GM21576 (cell line): ENCODE measurements at regions not wholly inside any gene's neighbourhood (a gene's known extent, or its start where the extent isn't known, plus 50 kb on each side); places are given as distances from the start of the nearest gene placed in this dataset.
"Not testable (repeated sequence)": the region's sequence is repeated elsewhere in the genome, so short reads cannot be mapped to it uniquely, and the experiment has no call there.

Experiments used
- ATAC-seq: cut with Tn5 transposase; IDR thresholded peaks from one replicate; pipeline ENCODE4 v1.9.1; 2021; ENCODE audit warnings: mild to moderate bottlenecking, moderate library complexity; ENCODE audit not compliant: unreplicated experiment

- ATAC-seq = no peak
Observed at GRCh38 chr16:51984395-51984794, 562.5 kb downstream of the TOX3 start.

- no peak for ATAC-seq
Observed at GRCh38 chr16:51982715-51983680, 563.9 kb downstream of the TOX3 start.

- no peak for ATAC-seq
Observed at GRCh38 chr16:51981725-51982124, 565.2 kb downstream of the TOX3 start.

GRCh38 chr16:51977506-51977905 lies 569.4 kb downstream of the TOX3 start:
- ATAC-seq = not testable (repeated sequence)

GRCh38 chr16:51971184-51971583 lies 575.8 kb downstream of the TOX3 start:
- no peak for ATAC-seq

- no peak for ATAC-seq
Observed at GRCh38 chr16:51968749-51969148, 578.2 kb downstream of the TOX3 start.

GRCh38 chr16:51967646-51968045 lies 579.3 kb downstream of the TOX3 start:
- no peak for ATAC-seq

- ATAC-seq = no peak
Observed at GRCh38 chr16:51960931-51961330, 586.0 kb downstream of the TOX3 start.

GRCh38 chr16:51953286-51953985 lies 593.5 kb downstream of the TOX3 start:
- ATAC-seq = no peak

- ATAC-seq = no peak
Observed at GRCh38 chr16:51952500-51952899, 594.4 kb downstream of the TOX3 start.

GRCh38 chr16:51951668-51952298 lies 595.2 kb downstream of the TOX3 start:
- no peak for ATAC-seq

- no peak for ATAC-seq
Observed at GRCh38 chr16:51950118-51950780, 596.7 kb downstream of the TOX3 start.

- ATAC-seq = no peak
Observed at GRCh38 chr16:51949282-51949681, 597.7 kb downstream of the TOX3 start.

GRCh38 chr16:51941412-51941811 lies 605.5 kb downstream of the TOX3 start:
- ATAC-seq = no peak

GRCh38 chr16:51940183-51940582 lies 606.8 kb downstream of the TOX3 start:
- no peak for ATAC-seq

- ATAC-seq = no peak
Observed at GRCh38 chr16:51939378-51939871, 607.5 kb downstream of the TOX3 start.

GRCh38 chr16:51938861-51939260 lies 608.1 kb downstream of the TOX3 start:
- ATAC-seq = no peak

- no peak for ATAC-seq
Observed at GRCh38 chr16:51937771-51938170, 609.2 kb downstream of the TOX3 start.

- no peak for ATAC-seq
Observed at GRCh38 chr16:51936846-51937245, 610.1 kb downstream of the TOX3 start.

- ATAC-seq = no peak
Observed at GRCh38 chr16:51932317-51932716, 614.6 kb downstream of the TOX3 start.

- no peak for ATAC-seq
Observed at GRCh38 chr16:51931653-51932052, 615.3 kb downstream of the TOX3 start.
